Liver (tissue), 8 donors: ENCODE measurements at regions not wholly inside any gene's neighbourhood (a gene's known extent, or its start where the extent isn't known, plus 50 kb on each side); places are given as distances from the start of the nearest gene placed in this dataset.

Source experiments
- DNase-seq: peaks from one replicate; pipeline ENCODE4 v3.0.0-alpha.2; 2017; ENCODE audit warnings: low spot score
- H3K27ac ChIP-seq, 2 donors: one replicate each; pipeline ENCODE4 v1.7.0; 2013; ENCODE audit warnings: inconsistent platforms in 2 of 2, low read length in 2 of 2, control low read depth in 1 of 2, low read depth in 1 of 2, mild to moderate bottlenecking in 1 of 2
- H3K27me3 ChIP-seq, 4 donors: one replicate each; pipeline versions ENCODE4 v1.6.1 to v1.7.0; 2013; ENCODE audit warnings: low read length in 3 of 4, inconsistent platforms in 1 of 4, mild to moderate bottlenecking in 1 of 4, moderate library complexity in 1 of 4; ENCODE audit not compliant: control insufficient read depth in 4 of 4, insufficient read depth in 4 of 4
- H3K36me3 ChIP-seq, 4 donors: one replicate each; pipeline versions ENCODE4 v1.6.1 to v1.7.0; 2013; ENCODE audit warnings: low read length in 3 of 4, mild to moderate bottlenecking in 3 of 4, low read depth in 1 of 4, moderate library complexity in 1 of 4; ENCODE audit not compliant: control insufficient read depth in 4 of 4, insufficient read depth in 3 of 4
- H3K4me1 ChIP-seq, 4 donors: one replicate each; pipeline versions ENCODE4 v1.6.1 to v1.7.0; 2013; ENCODE audit warnings: low read length in 3 of 4, mild to moderate bottlenecking in 3 of 4, moderate library complexity in 1 of 4; ENCODE audit not compliant: control insufficient read depth in 4 of 4, insufficient read depth in 4 of 4
- H3K4me3 ChIP-seq, 3 donors: one replicate each; pipeline versions ENCODE4 v1.6.1 to v1.7.0; 2013; ENCODE audit warnings: low read length in 3 of 3, control low read depth in 1 of 3, low read depth in 1 of 3, mild to moderate bottlenecking in 1 of 3
- H3K9ac ChIP-seq, 2 donors: one replicate each; pipeline ENCODE4 v1.7.0; 2013; ENCODE audit warnings: low read length in 2 of 2, mild to moderate bottlenecking in 2 of 2, moderate library complexity in 2 of 2, control low read depth in 1 of 2, low read depth in 1 of 2
- H3K9me3 ChIP-seq, 4 donors: one replicate each; pipeline versions ENCODE4 v1.6.1 to v1.7.0; 2013; ENCODE audit warnings: low read length in 3 of 4; ENCODE audit not compliant: control insufficient read depth in 4 of 4
- CTCF ChIP-seq: fragments of 150-350 bp; IDR thresholded peaks from 2 replicates; pipeline ENCODE4 v1.5.1; 2017; ENCODE audit warnings: improper control_type of control experiment, low read depth, low read length; ENCODE audit not compliant: missing input control
- FOXA1 ChIP-seq: IDR thresholded peaks from 2 replicates; pipeline ENCODE4 v1.6.1; 2016; ENCODE audit warnings: antibody characterized with exemption
- FOXA2 ChIP-seq: IDR thresholded peaks from 2 replicates; pipeline ENCODE4 v1.6.1; 2016; ENCODE audit warnings: antibody characterized with exemption
- GABPA ChIP-seq, 2 donors: IDR thresholded peaks in 1 of 2; conservative IDR thresholded peaks in 1 of 2; 2 replicates each; pipeline ENCODE4 v1.6.1; 2016; ENCODE audit warnings: antibody characterized with exemption in 2 of 2, mild to moderate bottlenecking in 1 of 2, moderate library complexity in 1 of 2
- HNF4A ChIP-seq, 2 donors: conservative IDR thresholded peaks; 2 replicates each; pipeline ENCODE4 v1.6.1; 2016; ENCODE audit warnings: antibody characterized with exemption in 2 of 2, mild to moderate bottlenecking in 2 of 2
- HNF4G ChIP-seq: IDR thresholded peaks from 2 replicates; pipeline ENCODE4 v1.6.1; 2016; ENCODE audit warnings: antibody characterized with exemption
- JUND ChIP-seq, 2 donors: IDR thresholded peaks; 2 replicates each; pipeline ENCODE4 v1.6.1; 2016; ENCODE audit warnings: antibody characterized with exemption in 2 of 2
- MAX ChIP-seq: IDR thresholded peaks from 2 replicates; pipeline ENCODE4 v1.6.1; 2016; ENCODE audit warnings: antibody characterized with exemption
- NR2F2 ChIP-seq: IDR thresholded peaks from 2 replicates; pipeline ENCODE4 v1.6.1; 2016; ENCODE audit warnings: antibody characterized with exemption
- REST ChIP-seq: IDR thresholded peaks from 2 replicates; pipeline ENCODE4 v1.6.1; 2016; ENCODE audit warnings: antibody characterized with exemption, mild to moderate bottlenecking
- RXRA ChIP-seq, 2 donors: IDR thresholded peaks; 2 replicates each; pipeline ENCODE4 v1.6.1; 2017 to 2018; ENCODE audit warnings: antibody characterized with exemption in 2 of 2, mild to moderate bottlenecking in 1 of 2
- SP1 ChIP-seq: IDR thresholded peaks from 2 replicates; pipeline ENCODE4 v1.6.1; 2018; ENCODE audit warnings: antibody characterized with exemption, mild to moderate bottlenecking
- YY1 ChIP-seq: IDR thresholded peaks from 2 replicates; pipeline ENCODE4 v1.6.1; 2016; ENCODE audit warnings: antibody characterized with exemption, mild to moderate bottlenecking
- ZBTB33 ChIP-seq: IDR thresholded peaks from 2 replicates; pipeline ENCODE4 v1.6.1; 2016; ENCODE audit warnings: antibody characterized with exemption
- WGBS: extraction: QIAGEN DNeasy Blood & Tissue Kit; methylation state at CpG from one replicate; pipeline ENCODE4 v1.1.7; 2013; 5-methylcytosine and 5-hydroxymethylcytosine counted together
- donor health status: healthy.
- donor health status: healthy.
- donor health status: healthy.
- donor health status: healthy.
- donor health status: healthy.

GRCh38 chr2:195461010-195461409 lies 196.0 kb upstream of the SLC39A10 start:
- H3K27ac ChIP-seq: no peak overlapping the region
- no peak for DNase-seq
- no peak overlapping the region for H3K9ac ChIP-seq
- TF ChIP-seq SP1 (no peak), CTCF (no peak), NR2F2 (no peak), HNF4A (conservative IDR thresholded peaks at IDR 0.05) (no peak), GABPA (IDR thresholded peaks at IDR 0.05 in 1 of 2, conservative IDR thresholded peaks at IDR 0.05 in 1 of 2) (no peak), YY1 (no peak), JUND (IDR thresholded peaks at IDR 0.05) (no peak), ZBTB33 (no peak), MAX (no peak), HNF4G (no peak), REST (no peak), FOXA1 (no peak), FOXA2 (no peak), RXRA (IDR thresholded peaks at IDR 0.05) (no peak)
- H3K27me3 ChIP-seq: no peaks in the 10 kb centered on the region
- peaks cover 0 to 2% (median 0%) of the 10 kb centered on the region in 4 donors for H3K9me3 ChIP-seq
- H3K4me3 ChIP-seq: no peak overlapping the region
- 44% methylated on average over 3 of the region's 3 CpGs for WGBS
- H3K36me3 ChIP-seq: no peaks in the 10 kb centered on the region
- H3K4me1 ChIP-seq: no peaks in the 10 kb centered on the region

- H3K36me3 ChIP-seq: no peaks in the 10 kb centered on the region
- 74% methylated on average over 2 of the region's 2 CpGs for WGBS
- H3K27me3 ChIP-seq: no peaks in the 10 kb centered on the region
- no peak overlapping the region for H3K27ac ChIP-seq
- H3K4me3 ChIP-seq: no peak overlapping the region
- no peaks in the 10 kb centered on the region for H3K9me3 ChIP-seq
- no peaks in the 10 kb centered on the region for H3K4me1 ChIP-seq
- DNase-seq: no peak
- TF ChIP-seq REST: no peak
- no peak for TF ChIP-seq ZBTB33
- TF ChIP-seq RXRA (IDR thresholded peaks at IDR 0.05): no peak
- TF ChIP-seq HNF4G: no peak
- H3K9ac ChIP-seq: no peak overlapping the region
Observed at GRCh38 chr2:195458936-195459335, 198.1 kb upstream of the SLC39A10 start.
